ENCODE measurements at regions not wholly inside any gene's neighbourhood (a gene's known extent, or its start where the extent isn't known, plus 50 kb on each side); places are given as distances from the start of the nearest gene placed in this dataset.

DNA sequence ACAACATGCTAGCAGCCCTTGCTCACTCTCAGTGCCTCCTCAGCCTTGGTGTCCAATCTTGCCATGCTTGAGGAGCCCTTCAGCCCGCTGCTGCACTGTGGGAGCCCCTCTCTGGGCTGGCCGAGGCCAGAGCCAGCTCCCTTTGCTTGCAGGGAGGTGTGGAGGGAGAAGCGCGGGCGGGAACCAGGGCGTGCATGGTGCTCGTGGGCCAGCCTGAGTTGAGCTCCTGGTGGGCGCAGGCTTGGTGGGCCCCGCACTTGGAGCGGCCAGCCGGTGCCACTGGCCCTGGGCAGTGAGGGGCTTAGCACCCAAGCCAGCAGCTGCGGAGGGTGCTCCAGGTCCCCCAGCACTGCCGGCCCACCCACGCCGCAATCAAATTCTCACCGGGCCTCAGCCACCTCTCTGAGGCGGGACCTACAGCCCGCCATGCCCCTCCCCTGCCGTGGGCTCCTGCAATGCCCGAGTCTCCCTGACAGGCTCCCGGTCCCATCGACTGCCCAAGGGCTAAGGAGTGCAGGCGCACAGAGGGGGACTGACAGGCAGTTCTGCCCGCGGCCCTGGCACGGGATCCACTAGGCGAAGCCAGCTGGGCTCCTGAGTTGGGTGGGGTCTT lies 333.5 kb downstream of the KCNN2 start:
- no peak for TF ChIP-seq POLR2A (IDR thresholded peaks at IDR 0.05)
- no peak for TF ChIP-seq CTCF (IDR thresholded peaks at IDR 0.05)
- TF ChIP-seq EP300 (IDR thresholded peaks at IDR 0.05): no peak
